Right atrium auricular region (tissue), 2 donors: ENCODE measurements at regions not wholly inside any gene's neighbourhood (a gene's known extent, or its start where the extent isn't known, plus 50 kb on each side); places are given as distances from the start of the nearest gene placed in this dataset.
"Not testable (repeated sequence)": the region's sequence is repeated elsewhere in the genome, so short reads cannot be mapped to it uniquely, and the experiment has no call there.

Experiments
- DNase-seq: peaks from one replicate; pipeline ENCODE4 v3.0.0-alpha.2; 2019; ENCODE audit warnings: low spot score
- H3K27ac ChIP-seq, 2 donors: fragments of 200-600 bp; sonication (generic); 1 replicate in 1 of 2; 2 replicates in 1 of 2; pipeline ENCODE4 v1.5.1; 2016 to 2019
- H3K27me3 ChIP-seq, 2 donors: fragments of 200-600 bp; sonication (generic); one replicate each; pipeline versions ENCODE4 v1.5.1 to v1.6.0; 2017 to 2019
- H3K36me3 ChIP-seq: fragments of 200-600 bp; sonication (generic); one replicate; pipeline ENCODE4 v1.5.1; 2016
- H3K4me1 ChIP-seq, 2 donors: fragments of 200-600 bp; sonication (generic); one replicate each; pipeline versions ENCODE4 v1.5.1 to v1.6.0; 2017 to 2019
- H3K4me3 ChIP-seq, 2 donors: fragments of 200-600 bp; sonication (generic); 1 replicate in 1 of 2; 2 replicates in 1 of 2; pipeline ENCODE4 v1.5.1; 2017 to 2019; ENCODE audit warnings: mild to moderate bottlenecking in 1 of 2, moderate library complexity in 1 of 2
- H3K9me3 ChIP-seq, 2 donors: fragments of 200-600 bp; sonication (generic); one replicate each; pipeline ENCODE4 v1.5.1; 2019
- TF ChIP-seq, protein P1 (sequence below), 2 donors: fragments of 200-600 bp; sonication (generic); IDR thresholded peaks; one replicate each; pipeline ENCODE4 v1.5.1; 2019; ENCODE audit warnings: antibody characterized with exemption in 2 of 2

DNA sequence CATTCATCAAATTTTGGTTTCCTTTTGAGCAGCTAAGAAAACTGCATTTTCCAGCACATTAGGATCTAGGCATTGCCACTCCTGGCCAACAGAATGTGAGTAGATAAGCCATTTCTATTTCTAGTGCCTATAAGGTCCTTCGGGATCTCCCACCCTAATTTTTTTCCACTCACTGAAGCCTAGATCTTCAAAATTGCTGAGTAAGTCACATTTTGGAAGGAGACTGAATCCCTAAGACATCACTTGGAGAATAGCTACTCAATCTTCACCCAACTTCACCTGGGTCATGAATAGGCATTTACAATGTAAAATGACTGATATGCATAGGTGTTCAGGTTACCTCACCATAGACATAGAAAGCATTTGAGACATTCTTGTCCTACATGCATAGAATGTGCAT, 548.1 kb upstream of the GYPC start:
- Histone ChIP-seq H3K36me3 (no peaks in the 10 kb centered on the region), H3K27ac (no peak overlapping the region), H3K9me3 (peaks cover 0 to 7% of the 10 kb centered on the region in 2 donors), H3K4me1 (no peaks in the 10 kb centered on the region), H3K4me3 (no peak overlapping the region), H3K27me3 (no peaks in the 10 kb centered on the region)
- TF ChIP-seq, protein P1, sequence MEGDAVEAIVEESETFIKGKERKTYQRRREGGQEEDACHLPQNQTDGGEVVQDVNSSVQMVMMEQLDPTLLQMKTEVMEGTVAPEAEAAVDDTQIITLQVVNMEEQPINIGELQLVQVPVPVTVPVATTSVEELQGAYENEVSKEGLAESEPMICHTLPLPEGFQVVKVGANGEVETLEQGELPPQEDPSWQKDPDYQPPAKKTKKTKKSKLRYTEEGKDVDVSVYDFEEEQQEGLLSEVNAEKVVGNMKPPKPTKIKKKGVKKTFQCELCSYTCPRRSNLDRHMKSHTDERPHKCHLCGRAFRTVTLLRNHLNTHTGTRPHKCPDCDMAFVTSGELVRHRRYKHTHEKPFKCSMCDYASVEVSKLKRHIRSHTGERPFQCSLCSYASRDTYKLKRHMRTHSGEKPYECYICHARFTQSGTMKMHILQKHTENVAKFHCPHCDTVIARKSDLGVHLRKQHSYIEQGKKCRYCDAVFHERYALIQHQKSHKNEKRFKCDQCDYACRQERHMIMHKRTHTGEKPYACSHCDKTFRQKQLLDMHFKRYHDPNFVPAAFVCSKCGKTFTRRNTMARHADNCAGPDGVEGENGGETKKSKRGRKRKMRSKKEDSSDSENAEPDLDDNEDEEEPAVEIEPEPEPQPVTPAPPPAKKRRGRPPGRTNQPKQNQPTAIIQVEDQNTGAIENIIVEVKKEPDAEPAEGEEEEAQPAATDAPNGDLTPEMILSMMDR (IDR thresholded peaks at IDR 0.05): no peak
- no peak for DNase-seq

DNA sequence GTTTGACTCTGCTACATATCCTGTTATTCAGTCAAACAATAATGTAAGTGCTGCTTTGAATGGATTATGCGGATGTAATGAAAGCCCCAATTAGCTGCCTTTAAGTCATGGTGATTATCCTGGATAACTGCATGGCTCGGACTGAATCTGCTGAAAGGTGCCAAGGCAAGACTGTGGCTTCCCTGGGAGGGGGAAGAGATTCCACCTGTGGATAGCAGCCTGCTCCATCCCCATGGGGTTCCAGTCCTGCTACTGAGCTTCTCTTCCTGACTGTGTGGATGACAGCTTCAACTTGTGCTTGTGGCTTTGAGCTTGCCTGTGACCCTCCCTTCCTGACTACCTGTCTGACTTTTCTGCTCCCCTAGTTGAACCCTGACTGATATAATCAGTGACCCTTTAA, 540.0 kb upstream of the GYPC start:
- Histone ChIP-seq H3K4me3 (no peak overlapping the region), H3K27me3 (no peaks in the 10 kb centered on the region), H3K4me1 (no peaks in the 10 kb centered on the region), H3K27ac (no peak overlapping the region), H3K36me3 (no peaks in the 10 kb centered on the region), H3K9me3 (no peaks in the 10 kb centered on the region)
- TF ChIP-seq, protein P1 (IDR thresholded peaks at IDR 0.05): no peak
- DNase-seq: no peak

DNA sequence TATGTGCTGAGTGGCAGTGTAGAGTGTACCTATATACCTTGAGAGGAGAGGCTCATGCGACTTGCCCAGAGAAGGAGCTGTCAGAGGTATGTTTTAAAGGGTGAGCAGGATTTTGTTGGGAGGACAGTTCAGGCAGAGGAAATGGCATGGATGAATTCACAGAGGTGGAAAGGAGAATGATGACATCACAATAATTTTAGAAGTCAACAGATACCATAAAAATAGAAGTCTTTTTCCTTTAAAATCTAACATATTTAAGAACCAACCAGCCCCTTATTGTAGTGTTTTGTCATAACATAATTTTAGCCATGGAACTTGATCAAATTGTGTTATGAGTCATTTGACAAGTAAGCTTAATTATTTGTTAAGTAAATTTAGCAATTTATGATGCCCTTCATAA, 538.1 kb upstream of the GYPC start:
- H3K4me3 ChIP-seq: no peak overlapping the region
- H3K27ac ChIP-seq: no peak overlapping the region
- H3K27me3 ChIP-seq: no peaks in the 10 kb centered on the region
- no peaks in the 10 kb centered on the region for H3K9me3 ChIP-seq
- TF ChIP-seq, protein P1 (IDR thresholded peaks at IDR 0.05): no peak
- DNase-seq: no peak
- no peaks in the 10 kb centered on the region for H3K4me1 ChIP-seq
- no peaks in the 10 kb centered on the region for H3K36me3 ChIP-seq

DNA sequence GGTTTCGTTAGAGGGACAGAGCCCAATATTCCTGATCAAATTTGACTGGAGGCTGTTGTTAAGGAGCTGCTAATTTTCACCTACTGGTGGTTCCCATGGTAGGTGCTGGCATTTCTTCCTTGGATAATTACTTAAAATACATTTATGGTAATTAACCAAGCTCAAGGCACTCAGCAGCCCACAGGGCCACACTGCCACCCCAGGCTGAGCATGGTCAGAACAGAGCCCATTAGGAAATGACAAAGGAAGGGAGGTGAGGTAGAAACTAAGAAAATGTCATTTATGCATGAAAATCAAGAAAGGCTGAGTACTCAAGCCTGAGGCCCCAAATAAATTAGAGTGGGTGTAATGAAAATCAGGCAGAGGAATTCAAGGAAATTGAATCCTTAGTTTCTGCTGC, 510.2 kb upstream of the GYPC start:
- no peaks in the 10 kb centered on the region for H3K4me1 ChIP-seq
- TF ChIP-seq, protein P1 (IDR thresholded peaks at IDR 0.05): no peak
- no peaks in the 10 kb centered on the region for H3K27me3 ChIP-seq
- H3K27ac ChIP-seq: no peak overlapping the region
- H3K36me3 ChIP-seq: no peaks in the 10 kb centered on the region
- peaks cover 0 to 17% of the 10 kb centered on the region in 2 donors for H3K9me3 ChIP-seq
- DNase-seq: no peak
- no peak overlapping the region for H3K4me3 ChIP-seq

DNA sequence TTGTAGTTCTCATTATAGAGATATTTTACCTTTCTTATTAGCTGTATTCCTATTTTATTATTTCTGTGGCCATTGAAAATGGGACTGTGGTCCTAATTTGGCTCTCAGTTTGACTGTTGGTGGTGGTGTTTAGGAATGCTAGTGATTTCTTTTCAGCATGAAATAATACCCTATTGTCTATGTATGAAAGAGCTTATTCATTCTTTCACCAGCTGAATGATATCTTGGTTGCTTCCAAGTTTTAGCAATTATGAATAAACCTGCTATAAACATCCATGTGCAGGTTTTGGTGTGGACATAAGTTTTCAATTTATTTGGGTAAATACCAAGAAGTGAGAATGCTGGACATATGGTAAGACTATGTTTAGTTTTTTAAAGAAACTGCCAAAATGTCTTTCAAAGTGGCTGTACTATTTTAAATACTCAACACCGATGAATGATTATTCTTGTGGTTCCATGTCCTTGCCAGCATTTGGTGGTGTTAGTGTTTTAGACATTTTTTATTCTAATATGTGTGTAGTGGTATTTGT, 501.6 kb upstream of the GYPC start:
- TF ChIP-seq, protein P1 (IDR thresholded peaks at IDR 0.05): no peak

DNA sequence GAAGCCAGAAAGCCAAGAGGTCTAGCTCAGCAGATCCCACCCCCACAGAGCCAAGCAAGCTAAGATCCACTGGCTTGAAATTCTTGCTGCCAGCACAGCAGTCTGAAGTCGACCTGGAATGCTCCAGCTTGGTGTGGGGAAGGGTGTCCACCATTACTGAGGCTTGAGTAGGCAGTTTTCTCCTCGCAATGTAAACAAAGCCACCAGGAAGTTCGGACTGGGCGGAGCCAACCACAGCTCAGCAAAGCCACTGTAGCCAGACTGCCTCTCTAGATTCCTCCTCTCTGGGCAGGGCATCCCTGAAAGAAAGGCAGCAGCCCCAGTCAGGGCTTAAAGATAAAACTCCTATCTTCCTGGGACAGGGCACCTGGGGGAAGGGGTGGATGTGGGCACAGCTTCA, 495.0 kb upstream of the GYPC start:
- H3K9me3 ChIP-seq, H3K4me3 ChIP-seq, H3K27ac ChIP-seq, H3K36me3 ChIP-seq, DNase-seq, H3K4me1 ChIP-seq, H3K27me3 ChIP-seq: not testable (repeated sequence)

More for the DNA sequence above, 501.6 kb upstream of the GYPC start:
- Histone ChIP-seq H3K4me1 (no peaks in the 10 kb centered on the region), H3K27ac (no peak overlapping the region), H3K4me3 (no peak overlapping the region), H3K36me3 (no peaks in the 10 kb centered on the region), H3K9me3 (peaks cover 3 to 12% of the 10 kb centered on the region in 2 donors), H3K27me3 (no peaks in the 10 kb centered on the region)
- no peak for DNase-seq
